ENCODE measurements at regions not wholly inside any gene's neighbourhood (a gene's known extent, or its start where the extent isn't known, plus 50 kb on each side); places are given as distances from the start of the nearest gene placed in this dataset.

- H3K4me1 ChIP-seq (ENCODE audit: control insufficient read depth in 1 of 2, low read depth in 2 of 2): no peaks in the 10 kb centered on the region
- H3K27ac ChIP-seq: no peak overlapping the region
- H3K36me3 ChIP-seq: no peaks in the 10 kb centered on the region
- no peaks in the 10 kb centered on the region for H3K9me3 ChIP-seq
- ATAC-seq (ENCODE audit: insufficient number of reproducible peaks, low FRiP score, low read depth) (no peak), DNase-seq (ENCODE audit: low spot score) (no peak)
- no peak overlapping the region for H3K4me3 ChIP-seq
- TF ChIP-seq CTCF (IDR thresholded peaks at IDR 0.05): no peak
- no peaks in the 10 kb centered on the region for H3K27me3 ChIP-seq (replicated peaks; ENCODE audit: insufficient read depth)
Observed at GRCh38 chr13:85417807-85418206, 381.4 kb downstream of the SLITRK6 start.

- Histone ChIP-seq H3K4me1 (ENCODE audit: control insufficient read depth in 1 of 2, low read depth in 2 of 2) (no peaks in the 10 kb centered on the region), H3K9me3 (no peaks in the 10 kb centered on the region), H3K27ac (no peak overlapping the region), H3K4me3 (no peak overlapping the region), H3K27me3 (replicated peaks; ENCODE audit: insufficient read depth) (no peaks in the 10 kb centered on the region), H3K36me3 (no peaks in the 10 kb centered on the region)
- no peak for TF ChIP-seq CTCF (IDR thresholded peaks at IDR 0.05)
- DNase-seq (ENCODE audit: low spot score): no peak
- ATAC-seq (ENCODE audit: insufficient number of reproducible peaks, low FRiP score, low read depth): no peak
Observed at GRCh38 chr13:85413664-85414063, 385.6 kb downstream of the SLITRK6 start.

DNA sequence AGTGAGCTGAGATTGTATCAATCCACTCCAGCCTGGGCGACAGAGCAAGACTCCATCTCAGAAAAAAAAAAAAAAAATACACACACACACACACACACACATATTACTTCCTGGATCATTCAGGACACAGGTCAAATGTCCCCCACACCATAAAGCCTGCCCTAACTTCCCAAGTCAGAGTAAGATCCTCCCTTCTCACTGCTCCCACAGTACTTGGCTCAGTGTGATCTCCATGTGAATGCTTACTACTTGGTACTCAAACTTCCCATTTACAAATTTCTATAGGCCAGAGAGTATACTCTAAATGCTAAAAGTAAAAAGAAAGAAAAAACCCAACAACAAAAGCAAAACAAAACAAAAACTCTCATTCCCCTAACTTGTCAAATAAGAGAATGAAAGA, 386.8 kb downstream of the SLITRK6 start:
- H3K36me3 ChIP-seq: no peaks in the 10 kb centered on the region
- no peak overlapping the region for H3K27ac ChIP-seq
- H3K27me3 ChIP-seq (replicated peaks; ENCODE audit: insufficient read depth): no peaks in the 10 kb centered on the region
- H3K4me3 ChIP-seq: no peak overlapping the region
- TF ChIP-seq CTCF (IDR thresholded peaks at IDR 0.05): no peak
- no peak for ATAC-seq (ENCODE audit: insufficient number of reproducible peaks, low FRiP score, low read depth)
- no peak for DNase-seq (ENCODE audit: low spot score)
- no peaks in the 10 kb centered on the region for H3K4me1 ChIP-seq (ENCODE audit: control insufficient read depth in 1 of 2, low read depth in 2 of 2)
- H3K9me3 ChIP-seq: no peaks in the 10 kb centered on the region

DNA sequence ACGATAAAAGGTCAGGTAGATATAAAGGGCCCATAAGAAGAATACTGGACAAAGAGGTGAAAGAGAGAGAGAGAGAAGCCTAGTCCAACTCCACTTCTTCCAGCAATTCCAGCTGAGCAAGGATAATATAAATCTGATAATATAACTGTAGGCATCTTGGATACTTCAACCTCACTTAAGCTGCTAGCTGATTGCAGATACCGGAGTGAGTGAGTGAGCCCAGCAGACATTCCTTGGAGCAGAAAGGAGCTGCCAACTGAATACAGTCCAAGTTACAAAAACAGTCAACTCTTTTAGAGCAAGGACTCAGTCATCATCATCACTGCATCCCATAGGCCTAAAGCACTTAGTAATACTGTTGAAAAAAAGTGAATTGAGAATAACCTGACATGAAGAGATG, 387.6 kb downstream of the SLITRK6 start:
- no peaks in the 10 kb centered on the region for H3K36me3 ChIP-seq
- no peak for TF ChIP-seq CTCF (IDR thresholded peaks at IDR 0.05)
- no peak overlapping the region for H3K27ac ChIP-seq
- H3K4me3 ChIP-seq: no peak overlapping the region
- no peaks in the 10 kb centered on the region for H3K9me3 ChIP-seq
- DNase-seq (ENCODE audit: low spot score) (no peak), ATAC-seq (ENCODE audit: insufficient number of reproducible peaks, low FRiP score, low read depth) (no peak)
- H3K4me1 ChIP-seq (ENCODE audit: control insufficient read depth in 1 of 2, low read depth in 2 of 2): no peaks in the 10 kb centered on the region
- H3K27me3 ChIP-seq (replicated peaks; ENCODE audit: insufficient read depth): no peaks in the 10 kb centered on the region

GRCh38 chr13:85408415-85408814, 390.8 kb downstream of the SLITRK6 start:
- no peak for TF ChIP-seq CTCF (IDR thresholded peaks at IDR 0.05)
- Histone ChIP-seq H3K9me3 (no peaks in the 10 kb centered on the region), H3K36me3 (no peaks in the 10 kb centered on the region), H3K4me3 (no peak overlapping the region), H3K4me1 (ENCODE audit: control insufficient read depth in 1 of 2, low read depth in 2 of 2) (no peaks in the 10 kb centered on the region), H3K27me3 (replicated peaks; ENCODE audit: insufficient read depth) (no peaks in the 10 kb centered on the region), H3K27ac (no peak overlapping the region)
- ATAC-seq (ENCODE audit: insufficient number of reproducible peaks, low FRiP score, low read depth) (no peak), DNase-seq (ENCODE audit: low spot score) (no peak)
